Urothelium cell line (cell line): ENCODE measurements at regions not wholly inside any gene's neighbourhood (a gene's known extent, or its start where the extent isn't known, plus 50 kb on each side); places are given as distances from the start of the nearest gene placed in this dataset.
"Not testable (repeated sequence)": the region's sequence is repeated elsewhere in the genome, so short reads cannot be mapped to it uniquely, and the experiment has no call there.

Experiments
- DNase-seq: peaks from one replicate; pipeline ENCODE4 v3.0.0; 2011; ENCODE audit warnings: low spot score, mixed read lengths
- FAIRE-seq: peaks from 2 replicates; lab custom pipeline; 2011; peaks lifted over from hg19 to GRCh38; lab: Jason Lieb, UNC

GRCh38 chr6:6091608-6092002 is 84.9 kb upstream of the NRN1 start:
- DNase-seq (no peak), FAIRE-seq (no peak)

- no peak for FAIRE-seq
These were observed 84.3 kb upstream of the NRN1 start for GRCh38 chr6:6090861-6091607.

DNA sequence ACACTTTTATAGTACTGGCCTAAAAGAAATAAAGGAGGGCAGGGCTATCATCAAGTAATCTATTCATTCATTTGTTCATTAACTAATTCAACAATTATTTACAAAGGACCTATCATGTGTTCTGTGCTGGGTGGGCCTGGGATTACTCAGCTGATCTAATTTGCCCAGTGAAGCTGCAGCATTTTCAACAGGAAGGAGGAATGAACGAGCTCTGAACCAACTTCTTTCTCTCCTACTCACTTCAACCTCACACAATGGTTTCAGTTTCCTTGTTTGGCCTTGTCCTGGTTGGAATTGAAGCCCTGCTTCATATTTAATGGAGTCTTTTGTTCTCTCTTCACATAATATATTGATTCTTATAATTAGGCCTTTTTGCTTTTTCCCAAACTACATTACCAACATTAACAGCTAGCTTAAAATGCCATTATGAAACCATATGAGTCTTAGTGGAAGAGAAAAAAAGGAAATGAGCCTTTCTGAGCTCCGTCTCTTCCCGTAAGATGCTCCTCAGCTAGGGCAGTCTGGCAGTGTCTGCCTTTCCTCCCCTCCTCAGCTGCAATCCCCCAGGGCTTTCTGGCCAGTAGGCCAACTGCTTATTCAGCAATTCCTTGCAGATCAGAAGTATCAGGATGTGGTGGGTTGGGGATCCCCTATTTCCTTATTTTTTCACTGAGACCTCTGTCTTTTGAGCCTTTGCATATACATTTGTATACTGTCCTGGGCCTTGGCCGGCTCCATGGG is 79.4 kb upstream of the NRN1 start:
- no peak for FAIRE-seq
- DNase-seq = no peak

More at GRCh38 chr6:6090861-6091607, 84.3 kb upstream of the NRN1 start:
- no peak for DNase-seq

GRCh38 chr6:6080975-6081374 is 74.2 kb upstream of the NRN1 start:
- no peak for FAIRE-seq
- DNase-seq = no peak

GRCh38 chr6:6074190-6074589 is 67.5 kb upstream of the NRN1 start:
- DNase-seq = no peak
- FAIRE-seq = no peak

- DNase-seq, FAIRE-seq: not testable (repeated sequence)
These were observed 61.4 kb upstream of the NRN1 start for GRCh38 chr6:6068157-6068556.

DNA sequence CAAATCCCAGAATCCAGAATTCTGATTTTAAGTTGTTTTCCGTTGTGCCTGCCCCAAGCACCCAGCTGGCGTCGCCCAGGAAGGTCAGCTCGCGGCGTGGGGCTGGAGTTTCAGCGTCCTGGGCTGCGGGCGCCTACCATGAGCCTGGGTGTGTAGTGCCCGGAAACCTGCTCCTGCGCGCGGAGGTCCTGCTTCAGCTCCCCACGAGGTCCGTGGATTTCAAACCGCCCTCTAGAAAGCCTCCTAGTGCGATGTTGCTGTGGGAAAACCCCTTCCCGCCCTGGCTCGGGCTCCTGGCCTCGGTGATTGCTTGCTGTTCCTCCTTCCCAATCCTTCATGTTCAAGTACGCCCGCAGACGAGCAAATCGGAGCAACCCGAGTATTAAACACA is 51.3 kb upstream of the NRN1 start:
- no peak for FAIRE-seq

GRCh38 chr6:6057442-6058053 is 50.8 kb upstream of the NRN1 start:
- DNase-seq (peak; percentile 17), FAIRE-seq (no peak)

More for the DNA sequence above, 51.3 kb upstream of the NRN1 start:
- DNase-seq = no peak
